ENCODE measurements at regions not wholly inside any gene's neighbourhood (a gene's known extent, or its start where the extent isn't known, plus 50 kb on each side); places are given as distances from the start of the nearest gene placed in this dataset.

DNA sequence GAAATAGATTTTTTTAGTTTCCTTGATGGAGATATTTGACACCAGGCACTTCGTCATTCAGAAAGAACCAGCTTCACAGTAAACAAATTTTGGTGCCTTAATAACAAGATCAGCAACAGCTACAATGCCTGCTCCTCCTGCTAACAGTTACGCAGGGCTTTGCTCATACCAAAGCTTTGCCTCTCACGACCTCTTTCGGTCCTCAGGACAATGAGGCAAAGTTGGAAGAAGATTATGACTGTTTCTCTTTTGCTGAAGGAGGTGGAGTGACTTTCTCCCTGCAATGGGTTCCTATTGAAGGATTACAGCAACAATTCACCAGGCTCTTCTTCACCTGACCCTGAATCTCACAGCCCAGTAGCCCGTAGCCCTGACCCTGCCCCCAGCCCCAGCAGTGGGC lies 440.1 kb downstream of the PREX1 start:
- DNase-seq (no peak), ATAC-seq (no peak)
- TF ChIP-seq, protein P1, sequence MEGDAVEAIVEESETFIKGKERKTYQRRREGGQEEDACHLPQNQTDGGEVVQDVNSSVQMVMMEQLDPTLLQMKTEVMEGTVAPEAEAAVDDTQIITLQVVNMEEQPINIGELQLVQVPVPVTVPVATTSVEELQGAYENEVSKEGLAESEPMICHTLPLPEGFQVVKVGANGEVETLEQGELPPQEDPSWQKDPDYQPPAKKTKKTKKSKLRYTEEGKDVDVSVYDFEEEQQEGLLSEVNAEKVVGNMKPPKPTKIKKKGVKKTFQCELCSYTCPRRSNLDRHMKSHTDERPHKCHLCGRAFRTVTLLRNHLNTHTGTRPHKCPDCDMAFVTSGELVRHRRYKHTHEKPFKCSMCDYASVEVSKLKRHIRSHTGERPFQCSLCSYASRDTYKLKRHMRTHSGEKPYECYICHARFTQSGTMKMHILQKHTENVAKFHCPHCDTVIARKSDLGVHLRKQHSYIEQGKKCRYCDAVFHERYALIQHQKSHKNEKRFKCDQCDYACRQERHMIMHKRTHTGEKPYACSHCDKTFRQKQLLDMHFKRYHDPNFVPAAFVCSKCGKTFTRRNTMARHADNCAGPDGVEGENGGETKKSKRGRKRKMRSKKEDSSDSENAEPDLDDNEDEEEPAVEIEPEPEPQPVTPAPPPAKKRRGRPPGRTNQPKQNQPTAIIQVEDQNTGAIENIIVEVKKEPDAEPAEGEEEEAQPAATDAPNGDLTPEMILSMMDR (IDR thresholded peaks at IDR 0.05) = no peak
- no peak for TF ChIP-seq POLR2A (IDR thresholded peaks at IDR 0.05)
- H3K4me3 ChIP-seq = no peak overlapping the region
- 46% methylated on average over 4 of the region's 5 CpGs for WGBS (ENCODE audit: insufficient coverage, low coverage, low lambda C conversion rate, missing lambda C conversion rate)
- no peaks in the 10 kb centered on the region for H3K9me3 ChIP-seq
- no peaks in the 10 kb centered on the region for H3K36me3 ChIP-seq
- H3K27ac ChIP-seq = no peak overlapping the region
- no peaks in the 10 kb centered on the region for H3K4me1 ChIP-seq
- no peaks in the 10 kb centered on the region for H3K27me3 ChIP-seq
- intact Hi-C loops (cut with DNase I) = no loop called here

DNA sequence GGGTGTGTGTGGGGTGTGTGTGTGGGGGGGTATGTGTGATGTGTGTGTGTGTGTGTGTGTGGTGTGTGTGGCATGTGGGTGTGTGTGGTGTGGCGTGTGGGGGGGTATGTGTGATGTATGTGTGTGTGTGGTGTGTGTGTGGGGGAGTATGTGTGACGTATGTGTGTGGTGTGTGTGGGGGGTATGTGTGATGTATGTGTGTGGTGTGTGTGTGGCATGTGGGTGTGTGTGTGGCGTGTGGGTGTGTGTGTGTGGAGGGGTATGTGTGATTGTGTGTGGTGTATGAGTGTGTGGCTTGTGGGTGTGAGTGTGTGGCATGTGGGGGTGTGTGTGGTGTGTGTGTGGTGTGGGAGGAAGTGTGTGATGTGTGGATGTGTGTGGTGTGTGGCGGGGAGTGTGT lies 442.3 kb downstream of the PREX1 start:
- no peaks in the 10 kb centered on the region for H3K27me3 ChIP-seq
- no peak for DNase-seq
- intact Hi-C loops (cut with DNase I) = no loop called here
- no peak for TF ChIP-seq POLR2A (IDR thresholded peaks at IDR 0.05)
- TF ChIP-seq, protein P1 (IDR thresholded peaks at IDR 0.05) = no peak
- no peaks in the 10 kb centered on the region for H3K36me3 ChIP-seq
- H3K4me1 ChIP-seq = no peaks in the 10 kb centered on the region
- H3K27ac ChIP-seq = no peak overlapping the region
- no peak overlapping the region for H3K4me3 ChIP-seq
- H3K9me3 ChIP-seq = no peaks in the 10 kb centered on the region
- no peak for ATAC-seq
- 85% methylated on average over 3 of the region's 4 CpGs for WGBS (ENCODE audit: insufficient coverage, low coverage, low lambda C conversion rate, missing lambda C conversion rate)

DNA sequence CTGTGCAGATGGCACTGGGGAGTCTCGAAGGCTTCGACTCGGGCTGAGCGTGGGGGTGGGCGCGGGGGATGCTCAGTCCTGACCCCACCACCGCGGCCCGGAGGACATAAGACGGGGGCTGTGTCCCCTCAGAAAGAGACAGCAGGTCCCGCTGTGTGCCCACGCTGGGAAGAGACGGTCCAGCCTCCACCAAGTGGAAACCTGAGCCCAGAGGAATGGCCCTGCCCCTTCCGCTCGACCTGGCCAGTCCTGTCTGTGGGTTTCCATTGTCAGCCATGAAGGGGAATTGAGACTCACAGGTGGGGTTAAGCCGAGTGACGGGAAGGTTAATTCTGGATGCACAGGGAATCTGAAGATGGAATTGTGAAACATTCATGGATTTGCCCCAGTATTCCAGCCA lies 442.7 kb downstream of the PREX1 start:
- Histone ChIP-seq H3K27ac (no peak overlapping the region), H3K27me3 (no peaks in the 10 kb centered on the region), H3K9me3 (no peaks in the 10 kb centered on the region), H3K4me1 (no peaks in the 10 kb centered on the region), H3K4me3 (no peak overlapping the region), H3K36me3 (no peaks in the 10 kb centered on the region)
- TF ChIP-seq POLR2A (IDR thresholded peaks at IDR 0.05) = no peak
- TF ChIP-seq, protein P1 (IDR thresholded peaks at IDR 0.05) = no peak
- ATAC-seq = no peak
- intact Hi-C loops (cut with DNase I) = no loop called here
- DNase-seq = no peak
- 53% methylated on average over 3 of the region's 17 CpGs for whole genome bisulfite sequencing (ENCODE audit: insufficient coverage, low coverage, low lambda C conversion rate, missing lambda C conversion rate)

DNA sequence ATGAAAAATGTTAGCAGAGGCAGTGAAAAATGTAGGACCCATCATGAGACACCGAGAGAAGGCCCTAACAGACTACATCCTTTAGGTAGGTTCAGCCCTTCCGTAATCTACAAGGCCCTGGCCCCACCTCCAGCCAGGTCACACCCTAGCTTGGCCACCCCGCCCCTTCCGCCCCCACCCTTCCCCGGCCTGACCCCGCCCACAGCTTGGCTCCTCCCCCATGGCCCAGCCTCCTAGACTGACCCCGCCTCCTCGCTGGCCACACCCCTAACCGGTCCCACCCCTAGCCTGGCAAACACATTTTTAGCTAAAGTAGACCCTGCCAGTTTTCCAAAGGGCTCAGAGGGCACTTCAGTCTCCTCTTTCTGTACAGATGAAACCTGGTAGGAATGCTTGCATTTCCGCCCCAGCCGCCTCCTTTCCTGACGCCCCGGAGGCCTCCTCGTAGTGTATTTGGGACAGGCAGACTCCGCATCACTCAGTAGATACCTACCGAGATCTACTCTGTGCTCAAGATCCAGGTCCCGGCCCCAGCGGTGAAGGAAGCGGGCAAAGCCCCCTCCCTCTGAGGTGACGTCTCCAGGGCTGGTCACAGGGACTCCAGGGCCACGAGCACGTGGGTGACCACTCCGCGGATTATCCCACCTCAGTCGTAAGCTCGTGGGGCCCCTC lies 443.5 kb downstream of the PREX1 start:
- 74% methylated on average over 5 of the region's 26 CpGs for WGBS (ENCODE audit: insufficient coverage, low coverage, low lambda C conversion rate, missing lambda C conversion rate)
- Histone ChIP-seq H3K27me3 (no peaks in the 10 kb centered on the region), H3K4me1 (no peaks in the 10 kb centered on the region), H3K9me3 (no peaks in the 10 kb centered on the region), H3K4me3 (no peak overlapping the region), H3K36me3 (no peaks in the 10 kb centered on the region), H3K27ac (no peak overlapping the region)
- DNase-seq (no peak), ATAC-seq (peak in 1 of 4 donors; percentile 16)
- TF ChIP-seq, protein P1 (IDR thresholded peaks at IDR 0.05) = no peak
- no peak for TF ChIP-seq POLR2A (IDR thresholded peaks at IDR 0.05)
- intact Hi-C loops (cut with DNase I) = no loop called here

DNA sequence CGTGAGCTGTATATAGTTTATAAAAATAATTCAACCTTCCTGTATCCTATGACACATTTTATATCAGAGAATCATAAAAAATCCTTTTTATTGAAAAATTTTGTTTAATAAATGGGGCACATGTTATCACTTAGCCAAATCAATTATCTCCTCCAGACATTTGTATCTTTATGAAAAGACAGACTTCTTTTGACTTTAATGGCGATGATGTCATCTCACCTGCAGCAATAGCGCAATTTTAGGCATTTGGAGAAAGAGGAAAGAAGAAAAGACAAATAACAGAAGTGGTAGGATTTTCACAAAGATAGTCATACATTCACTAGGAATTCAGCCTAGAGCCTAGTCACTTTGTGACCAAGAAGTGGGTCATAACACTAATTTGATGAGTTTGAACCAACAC lies 444.5 kb downstream of the PREX1 start:
- Histone ChIP-seq H3K4me1 (no peaks in the 10 kb centered on the region), H3K36me3 (no peaks in the 10 kb centered on the region), H3K27me3 (no peaks in the 10 kb centered on the region), H3K9me3 (no peaks in the 10 kb centered on the region), H3K4me3 (no peak overlapping the region), H3K27ac (no peak overlapping the region)
- TF ChIP-seq, protein P1 (IDR thresholded peaks at IDR 0.05) = no peak
- no peak for TF ChIP-seq POLR2A (IDR thresholded peaks at IDR 0.05)
- ATAC-seq (no peak), DNase-seq (no peak)
- intact Hi-C loops (cut with DNase I) = no loop called here
- WGBS (ENCODE audit: insufficient coverage, low coverage, low lambda C conversion rate, missing lambda C conversion rate) = 84% methylated on average over 3 of the region's 3 CpGs

Measured in right lobe of liver (tissue), 6 donors.